K562 (cell line): ENCODE measurements at regions not wholly inside any gene's neighbourhood (a gene's known extent, or its start where the extent isn't known, plus 50 kb on each side); places are given as distances from the start of the nearest gene placed in this dataset.

ENCODE experiments used
- ATAC-seq: fragments of 200-7000 bp; cut with Tn5 transposase; 3 replicates; pipeline ENCODE4 v1.9.1; 2020; ENCODE audit warnings: moderate library complexity
- BruUV-seq: library from RNA; stranded (reverse); fragments of 400-500 nt; replicated peaks from 2 replicates; lab custom pipeline; 2021; lab: Mats Ljungman, UMichigan
- CTCF ChIA-PET: fragments of 300-600 bp; formaldehyde crosslinking; extraction: SDS; loops from one replicate; lab custom pipeline; 2021; ENCODE audit warnings: low intra/inter-chr PET ratio; lab: Yijun Ruan, JAX
- POLR2A ChIA-PET: fragments of 300-600, 350-650 bp; sonication (Branson Sonifier 250); formaldehyde crosslinking; extraction: SDS; loops from one replicate; lab custom pipeline; 2021; ENCODE audit warnings: antibody characterized with exemption, inconsistent platforms; lab: Yijun Ruan, JAX
- DNase-seq, 4 experiments: peaks; one replicate each; pipeline versions ENCODE4 v3.0.0 to v3.0.0-alpha.2; 2011 to 2018; ENCODE audit warnings: low spot score in 3 of 4, mixed read lengths in 3 of 4; ENCODE audit errors: extremely low read depth in 1 of 4
- FAIRE-seq: peaks from 2 replicates; lab custom pipeline; 2011; peaks lifted over from hg19 to GRCh38; lab: Jason Lieb, UNC
- H2AFZ ChIP-seq: 2 replicates; pipeline ENCODE4 v1.6.0; 2011; ENCODE audit warnings: low read depth, low read length, control low read depth, inconsistent platforms
- H3K27ac ChIP-seq: fragments of 200-600 bp; 3 replicates; pipeline ENCODE4 v1.8.0; 2011; ENCODE audit warnings: low read depth, mild to moderate bottlenecking, control low read depth, inconsistent platforms, low read length, moderate library complexity, mixed read lengths; ENCODE audit errors: extremely low read depth
- H3K27me3 ChIP-seq, 2 experiments: fragments of 300-600 bp in 1 of 2; 2 replicates in 1 of 2; 3 replicates in 1 of 2; pipeline versions ENCODE4 v1.6.0 to v1.8.0; 2011; ENCODE audit warnings: inconsistent platforms in 2 of 2, low read length in 2 of 2, mild to moderate bottlenecking in 1 of 2, mixed read lengths in 1 of 2, moderate library complexity in 1 of 2; ENCODE audit not compliant: control insufficient read depth in 2 of 2, insufficient read depth in 2 of 2
- H3K36me3 ChIP-seq: fragments of 300-600 bp; 3 replicates; pipeline ENCODE4 v1.8.0; 2011; ENCODE audit warnings: mild to moderate bottlenecking, low read length, inconsistent platforms; ENCODE audit not compliant: control insufficient read depth, insufficient read depth
- H3K4me1 ChIP-seq, 2 experiments: fragments of 200-600 bp in 1 of 2; replicated peaks in 1 of 2; 2 replicates in 1 of 2; 3 replicates in 1 of 2; pipeline versions ENCODE4 v1.5.1 to v1.8.0; 2011; ENCODE audit warnings: inconsistent platforms in 2 of 2, low read length in 2 of 2, mild to moderate bottlenecking in 1 of 2, mixed read lengths in 1 of 2, moderate library complexity in 1 of 2; ENCODE audit not compliant: control insufficient read depth in 2 of 2, insufficient read depth in 2 of 2
- H3K4me2 ChIP-seq: 2 replicates; pipeline ENCODE4 v1.6.1; 2011; ENCODE audit warnings: low read length, control low read depth, inconsistent platforms, mixed read lengths; ENCODE audit not compliant: insufficient read depth
- H3K4me3 ChIP-seq: fragments of 200-600 bp; sonication (generic), shearing (Covaris generic); 2 replicates; pipeline ENCODE4 v1.5.1; 2016; ENCODE audit warnings: control low read depth, inconsistent platforms
- H3K79me2 ChIP-seq: fragments of 200-600 bp; 3 replicates; pipeline ENCODE4 v1.8.0; 2011; ENCODE audit warnings: low read length, inconsistent platforms; ENCODE audit not compliant: control insufficient read depth, insufficient read depth
- H3K9ac ChIP-seq, 2 experiments: 2 replicates each; pipeline versions ENCODE4 v1.6.0 to v1.6.1; 2011; ENCODE audit warnings: low read depth in 2 of 2, low read length in 2 of 2, control low read depth in 1 of 2, inconsistent platforms in 1 of 2, mild to moderate bottlenecking in 1 of 2, mixed read lengths in 1 of 2; ENCODE audit not compliant: insufficient read depth in 1 of 2
- H3K9me1 ChIP-seq: one replicate; pipeline ENCODE4 v1.6.0; 2011; ENCODE audit warnings: inconsistent platforms, mild to moderate bottlenecking, low read length, moderate library complexity; ENCODE audit not compliant: control insufficient read depth, insufficient read depth
- H3K9me3 ChIP-seq: replicated peaks from 2 replicates; pipeline ENCODE4 v1.5.1; 2011; ENCODE audit warnings: low read depth, low read length, inconsistent platforms; ENCODE audit not compliant: control insufficient read depth, insufficient read depth
- H4K20me1 ChIP-seq: replicated peaks from 2 replicates; pipeline ENCODE4 v1.6.1; 2011; ENCODE audit warnings: low read length, inconsistent platforms, mixed read lengths; ENCODE audit not compliant: control insufficient read depth, insufficient read depth
- ATF1 ChIP-seq, 2 experiments: fragments of 450-650 bp in 1 of 2; IDR thresholded peaks; 2 replicates each; pipeline ENCODE4 v1.6.1; 2016; ENCODE audit warnings: missing compliant biosample characterization in 1 of 2, missing genetic modification characterization in 1 of 2
- CSDE1 ChIP-seq, 2 experiments: fragments of 450-650 bp; IDR thresholded peaks; 2 replicates each; pipeline ENCODE4 v1.6.1; 2016; ENCODE audit warnings: mild to moderate bottlenecking in 1 of 2
- FOXJ2 ChIP-seq: fragments of 200-800 bp; sonication (Bioruptor generic); IDR thresholded peaks from 2 replicates; pipeline ENCODE4 v1.6.1; 2016; ENCODE audit warnings: missing genetic modification characterization, missing compliant biosample characterization
- FOXJ3 ChIP-seq: sonication (generic); formaldehyde crosslinking; IDR thresholded peaks from 2 replicates; pipeline ENCODE4 v1.4.0; 2020; ENCODE audit warnings: mild to moderate bottlenecking, missing genetic modification reagents
- GTF2A2 ChIP-seq: IDR thresholded peaks from 2 replicates; pipeline ENCODE4 v1.6.1; 2016; ENCODE audit warnings: mild to moderate bottlenecking, missing genetic modification characterization, missing compliant biosample characterization
- HDAC2 ChIP-seq: fragments of 450-650 bp; IDR thresholded peaks from 2 replicates; pipeline ENCODE4 v1.6.1; 2016; ENCODE audit warnings: mild to moderate bottlenecking
- ILF3 ChIP-seq: fragments of 450-650 bp; IDR thresholded peaks from 2 replicates; pipeline ENCODE4 v1.6.1; 2018; ENCODE audit warnings: antibody characterized with exemption, mild to moderate bottlenecking, moderate library complexity, borderline replicate concordance
- MTF1 ChIP-seq: fragments of 250-450 bp; sonication (Bioruptor Pico); IDR thresholded peaks from 2 replicates; pipeline ENCODE4 v1.9.0; 2021; ENCODE audit warnings: moderate library complexity, mild to moderate bottlenecking, inconsistent platforms, borderline replicate concordance
- PML ChIP-seq: IDR thresholded peaks from 2 replicates; pipeline ENCODE4 v1.6.1; 2012; ENCODE audit warnings: low read length, inconsistent platforms
- PREB ChIP-seq: sonication (generic); formaldehyde crosslinking; IDR thresholded peaks from 2 replicates; pipeline ENCODE4 v1.8.1; 2023; ENCODE audit warnings: mild to moderate bottlenecking, missing genetic modification reagents
- TCF7L2 ChIP-seq: fragments of 150-350 bp; IDR thresholded peaks from 2 replicates; pipeline ENCODE4 v1.6.1; 2016; ENCODE audit warnings: low read depth, mild to moderate bottlenecking, low read length, moderate library complexity
- U2AF1 ChIP-seq: fragments of 200-400 bp; formaldehyde crosslinking; optimal IDR thresholded peaks from 2 replicates; pipeline ENCODE3; 2017; ENCODE audit warnings: mild to moderate bottlenecking, low read depth, low read length, moderate library complexity
- ZC3H4 ChIP-seq: sonication (generic); formaldehyde crosslinking; IDR thresholded peaks from 2 replicates; pipeline ENCODE4 v1.9.0; 2021; ENCODE audit warnings: missing genetic modification reagents, borderline replicate concordance
- ZNF316 ChIP-seq: fragments of 450-650 bp; IDR thresholded peaks from 2 replicates; pipeline ENCODE4 v1.6.1; 2016
- ZNF75A ChIP-seq: fragments of 450-650 bp; formaldehyde crosslinking; IDR thresholded peaks from 2 replicates; pipeline ENCODE4 v1.4.0; 2020; ENCODE audit warnings: mild to moderate bottlenecking
- WGBS: fragments of 100-300 bp; shearing (Covaris generic); methylation state at CpG from one replicate; pipeline ENCODE4 v1.1.6; 2016; ENCODE audit warnings: low coverage, mixed read lengths; ENCODE audit not compliant: insufficient coverage; ENCODE audit errors: missing lambda C conversion rate; 5-methylcytosine and 5-hydroxymethylcytosine counted together
- in situ Hi-C: fragments of 300-500 bp; cut with MboI; formaldehyde crosslinking; loops from 4 replicates; pipeline ENCODE4 v1.15.0; 2018; ENCODE audit warnings: inconsistent platforms, mixed read lengths
- intact Hi-C: fragments of 100-400 bp; cut with micrococcal nuclease; formaldehyde crosslinking; loops from 2 replicates; pipeline ENCODE4 v1.14.2; 2022
- TF ChIP-seq, protein P1 (sequence below): fragments of 250-450 bp; sonication (Bioruptor Pico); IDR thresholded peaks from 2 replicates; pipeline ENCODE4 v1.4.0; 2020; ENCODE audit warnings: mild to moderate bottlenecking, moderate library complexity

DNA sequence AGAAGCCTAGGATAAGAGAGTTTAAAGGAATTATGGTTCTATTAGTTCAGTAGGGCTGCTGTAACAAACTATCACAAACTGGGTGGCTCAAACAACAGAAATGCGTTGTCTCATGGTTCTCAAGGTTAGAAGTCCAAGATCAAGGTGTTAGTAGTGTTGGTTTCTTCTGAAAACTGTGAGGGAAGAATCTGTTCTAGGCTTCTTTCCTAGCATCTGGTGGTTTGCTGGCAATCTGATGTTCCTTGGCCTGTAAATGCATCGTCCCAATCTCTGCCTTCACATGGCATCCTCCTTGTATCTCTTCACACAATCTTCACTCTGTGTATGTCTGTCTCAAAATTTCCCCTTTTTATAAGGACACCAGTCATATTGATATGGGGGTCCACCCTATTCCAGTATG, 76.3 kb downstream of the MDH1 start:
- POLR2A ChIA-PET, result interaction anchor here (1.9 kb wide), 1 partner anchor 11 kb away, joined by 4 read pairs; no protein-coding TSS in a partner anchor
- BruUV-seq, result no TSS peak

DNA sequence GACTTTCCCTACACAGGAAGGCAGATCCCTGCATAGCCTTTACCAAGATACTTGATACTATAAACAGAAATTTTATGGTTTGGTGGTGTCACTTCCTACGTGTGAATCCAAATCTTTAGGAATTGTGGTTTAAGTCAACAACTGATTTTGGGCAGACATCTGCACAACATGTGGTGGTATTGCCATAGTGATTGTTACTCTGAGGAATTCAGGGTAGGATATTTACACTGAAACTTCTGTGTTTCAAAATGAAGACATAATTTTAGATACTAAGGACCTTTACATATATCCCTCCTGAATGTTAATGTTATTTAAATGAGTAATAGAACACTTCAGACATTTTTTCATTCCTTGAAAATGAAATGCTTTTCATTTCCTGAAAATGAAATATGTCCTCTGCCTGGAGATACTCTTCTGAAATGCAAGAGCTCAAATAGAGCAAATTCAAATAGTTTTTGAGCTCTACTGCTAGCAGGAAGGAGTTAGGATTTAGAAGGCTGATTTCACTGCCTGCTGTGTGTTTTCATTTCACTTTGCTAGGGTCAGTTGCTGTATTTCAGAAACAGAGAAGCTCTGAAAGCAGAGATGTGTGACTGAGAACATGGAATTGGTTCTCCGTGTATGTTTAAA, 77.2 kb downstream of the MDH1 start:
- H3K27ac ChIP-seq, result no peak overlapping the region
- H3K36me3 ChIP-seq, result no peaks in the 10 kb centered on the region
- H3K9me1 ChIP-seq, result no peaks in the 10 kb centered on the region
- no peak overlapping the region for H2AFZ ChIP-seq
- in situ Hi-C loops (no loop called here), intact Hi-C loops (no loop called here)
- no TSS peak for BruUV-seq
- H4K20me1 ChIP-seq, result no peaks in the 10 kb centered on the region
- peaks cover 0 to 7% of the 10 kb centered on the region in 2 experiments; a peak in 1 of 5 replicates for H3K27me3 ChIP-seq
- 3% methylated on average over 2 of the region's 2 CpGs for WGBS
- DNase-seq, result no peak
- POLR2A ChIA-PET, result no interaction called here
- CTCF ChIA-PET, result no interaction called here
- no peak for FAIRE-seq
- no peak overlapping the region for H3K4me3 ChIP-seq
- no peak overlapping the region for H3K4me2 ChIP-seq
- no peak for ATAC-seq
- H3K79me2 ChIP-seq, result no peaks in the 10 kb centered on the region
- no peak overlapping the region for H3K9ac ChIP-seq
- no peaks in the 10 kb centered on the region for H3K4me1 ChIP-seq
- H3K9me3 ChIP-seq, result no peaks in the 10 kb centered on the region
- no peak for TF ChIP-seq CSDE1 (IDR thresholded peaks at IDR 0.05)
- TF ChIP-seq ZNF316, result no peak
- no peak for TF ChIP-seq ZNF75A (CRISPR knock-in tag)
- no peak for TF ChIP-seq HDAC2
- TF ChIP-seq ATF1 (CRISPR knock-in tag; IDR thresholded peaks at IDR 0.05), result no peak
- no peak for TF ChIP-seq ATF1 (tag; IDR thresholded peaks at IDR 0.05)
- TF ChIP-seq FOXJ3 (CRISPR knock-in tag), result no peak
- TF ChIP-seq, protein P1, sequence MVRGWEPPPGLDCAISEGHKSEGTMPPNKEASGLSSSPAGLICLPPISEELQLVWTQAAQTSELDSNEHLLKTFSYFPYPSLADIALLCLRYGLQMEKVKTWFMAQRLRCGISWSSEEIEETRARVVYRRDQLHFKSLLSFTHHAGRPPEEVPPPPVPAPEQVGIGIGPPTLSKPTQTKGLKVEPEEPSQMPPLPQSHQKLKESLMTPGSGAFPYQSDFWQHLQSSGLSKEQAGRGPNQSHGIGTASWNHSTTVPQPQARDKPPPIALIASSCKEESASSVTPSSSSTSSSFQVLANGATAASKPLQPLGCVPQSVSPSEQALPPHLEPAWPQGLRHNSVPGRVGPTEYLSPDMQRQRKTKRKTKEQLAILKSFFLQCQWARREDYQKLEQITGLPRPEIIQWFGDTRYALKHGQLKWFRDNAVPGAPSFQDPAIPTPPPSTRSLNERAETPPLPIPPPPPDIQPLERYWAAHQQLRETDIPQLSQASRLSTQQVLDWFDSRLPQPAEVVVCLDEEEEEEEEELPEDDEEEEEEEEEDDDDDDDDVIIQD (CRISPR knock-in tag), result no peak
- TF ChIP-seq MTF1 (CRISPR knock-in tag), result no peak
- TF ChIP-seq ILF3, result no peak
- no peak for TF ChIP-seq FOXJ2 (tag)
- TF ChIP-seq ZC3H4, result no peak
- no peak for TF ChIP-seq PML
- no peak for TF ChIP-seq GTF2A2 (tag)
- TF ChIP-seq PREB, result no peak

More for the DNA sequence above, 76.3 kb downstream of the MDH1 start:
- TF ChIP-seq TCF7L2, result no peak
- TF ChIP-seq U2AF1, result no peak
- FAIRE-seq, result no peak
- Histone ChIP-seq H2AFZ (no peak overlapping the region), H3K9me3 (no peaks in the 10 kb centered on the region), H3K79me2 (no peaks in the 10 kb centered on the region), H4K20me1 (no peaks in the 10 kb centered on the region), H3K36me3 (no peaks in the 10 kb centered on the region), H3K27me3 (peaks cover 0 to 7% of the 10 kb centered on the region in 2 experiments; a peak in 1 of 5 replicates), H3K9me1 (no peaks in the 10 kb centered on the region), H3K27ac (no peak overlapping the region), H3K4me2 (no peak overlapping the region), H3K4me3 (no peak overlapping the region), H3K9ac (no peak overlapping the region), H3K4me1 (no peaks in the 10 kb centered on the region)
- intact Hi-C loops, result no loop called here
- ATAC-seq, result no peak
- DNase-seq, result no peak
- 0% methylated on average over 2 of the region's 2 CpGs for WGBS
- CTCF ChIA-PET, result no interaction called here
- in situ Hi-C loops, result no loop called here
